Fibroblast of skin of left quadriceps (primary cell): ENCODE measurements at regions not wholly inside any gene's neighbourhood (a gene's known extent, or its start where the extent isn't known, plus 50 kb on each side); places are given as distances from the start of the nearest gene placed in this dataset.
"Not testable (repeated sequence)": the region's sequence is repeated elsewhere in the genome, so short reads cannot be mapped to it uniquely, and the experiment has no call there.

ENCODE experiments used
- DNase-seq, 2 experiments: peaks; one replicate each; pipeline ENCODE4 v3.0.0-alpha.2; 2013; ENCODE audit warnings: low read depth in 2 of 2

GRCh38 chr12:131340616-131341210 is 370.2 kb upstream of the SFSWAP start:
- no peak for DNase-seq

- DNase-seq, result not testable (repeated sequence)
These were observed 369.3 kb upstream of the SFSWAP start for GRCh38 chr12:131341608-131342007.

GRCh38 chr12:131343436-131343835 is 367.5 kb upstream of the SFSWAP start:
- DNase-seq, result not testable (repeated sequence)

GRCh38 chr12:131344715-131345520 is 366.0 kb upstream of the SFSWAP start:
- DNase-seq, result not testable (repeated sequence)

- DNase-seq, result no peak
These were observed 365.1 kb upstream of the SFSWAP start for GRCh38 chr12:131345521-131346436.

DNA sequence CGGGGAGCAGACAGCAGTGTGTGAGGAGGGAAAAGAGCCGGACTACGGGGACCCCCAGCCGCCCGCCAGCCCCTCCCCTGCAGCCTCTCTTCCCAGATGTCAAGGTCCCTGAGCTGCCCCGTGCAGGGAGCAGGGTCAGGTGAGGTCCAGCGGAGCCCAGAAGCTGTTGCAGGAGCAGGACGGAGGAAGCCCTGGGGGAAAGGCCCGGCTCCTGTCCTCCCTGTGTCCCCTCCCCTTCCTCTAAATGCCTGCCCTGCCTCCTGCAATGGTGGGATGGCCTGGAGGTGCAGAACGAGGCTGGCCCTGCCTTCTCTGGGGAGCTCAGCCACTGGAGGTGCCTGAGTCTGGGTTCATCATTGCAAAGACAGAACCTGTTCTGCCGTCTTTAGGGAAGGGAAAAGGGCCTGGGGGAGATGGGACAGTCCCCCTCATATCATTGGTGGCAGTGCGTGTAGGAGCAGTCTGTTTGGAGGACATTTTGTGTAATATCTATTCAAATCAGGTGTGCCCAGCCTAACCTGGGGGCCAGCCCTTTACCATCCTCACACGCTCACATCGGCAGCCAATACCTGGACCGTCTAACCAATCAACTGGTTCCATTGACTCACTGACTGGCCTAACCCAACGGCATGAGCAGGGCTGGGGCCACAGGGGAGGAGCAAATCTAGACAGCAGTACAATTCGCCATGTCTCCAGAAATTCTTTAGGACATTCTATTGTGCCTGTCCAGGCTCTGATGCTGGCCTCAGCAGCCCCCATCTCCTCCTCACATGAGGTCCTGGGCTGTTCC is 364.1 kb upstream of the SFSWAP start:
- DNase-seq, result no peak

GRCh38 chr12:131347345-131347714 is 363.6 kb upstream of the SFSWAP start:
- DNase-seq, result no peak

GRCh38 chr12:131347732-131348131 is 363.2 kb upstream of the SFSWAP start:
- DNase-seq, result no peak

- DNase-seq, result no peak
These were observed 362.7 kb upstream of the SFSWAP start for GRCh38 chr12:131348231-131348630.

GRCh38 chr12:131348646-131349045 is 362.2 kb upstream of the SFSWAP start:
- no peak for DNase-seq

- DNase-seq, result no peak
These were observed 361.3 kb upstream of the SFSWAP start for GRCh38 chr12:131349397-131350127.

DNA sequence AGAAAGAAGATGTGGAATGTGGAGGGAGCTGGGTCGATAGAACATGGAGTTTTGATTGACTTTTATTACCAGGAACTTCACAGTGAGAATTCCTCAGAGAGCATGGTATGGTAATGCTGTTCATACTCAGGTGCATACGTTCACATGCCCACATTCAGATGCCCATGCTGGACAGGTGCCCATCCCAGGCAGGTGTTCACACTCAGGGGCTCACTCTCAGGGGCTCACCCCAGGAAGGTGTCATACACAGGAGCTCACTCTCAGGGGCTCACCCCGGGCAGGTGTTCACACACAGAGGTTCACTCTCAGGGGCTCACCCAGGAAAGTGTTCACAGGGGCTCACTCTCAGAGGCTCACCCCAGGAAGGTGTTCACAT is 360.0 kb upstream of the SFSWAP start:
- no peak for DNase-seq

GRCh38 chr12:131351319-131352028 is 359.4 kb upstream of the SFSWAP start:
- DNase-seq, result no peak

DNA sequence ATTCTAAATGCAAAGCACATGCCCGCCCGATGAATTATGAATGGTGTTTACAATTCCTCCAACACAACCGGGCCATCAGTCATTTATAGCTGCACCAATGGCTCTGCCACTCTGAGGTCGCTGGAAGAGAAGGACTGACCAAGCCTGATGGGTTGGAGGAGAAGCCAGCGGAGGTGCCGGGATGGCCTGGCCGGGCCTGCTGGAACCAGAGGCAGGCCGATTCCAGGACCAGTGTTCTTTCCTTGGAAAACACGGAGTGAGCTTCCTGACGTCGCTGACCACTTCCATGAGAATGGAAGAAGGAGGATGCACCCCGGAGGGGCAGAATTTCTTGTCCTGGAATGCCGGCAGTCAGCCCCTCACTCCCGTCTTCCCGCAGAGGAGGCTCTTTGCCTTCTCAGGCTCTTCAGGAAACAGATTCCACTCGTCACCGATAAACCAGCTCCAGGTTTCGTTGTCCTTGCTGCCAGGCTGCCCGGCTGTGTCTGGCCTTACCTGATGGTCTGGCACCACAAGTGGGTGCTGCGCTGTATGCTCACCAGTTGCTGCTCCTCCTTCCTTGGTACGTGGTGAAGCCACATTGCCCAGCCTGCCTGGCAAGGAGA is 358.5 kb upstream of the SFSWAP start:
- no peak for DNase-seq

DNA sequence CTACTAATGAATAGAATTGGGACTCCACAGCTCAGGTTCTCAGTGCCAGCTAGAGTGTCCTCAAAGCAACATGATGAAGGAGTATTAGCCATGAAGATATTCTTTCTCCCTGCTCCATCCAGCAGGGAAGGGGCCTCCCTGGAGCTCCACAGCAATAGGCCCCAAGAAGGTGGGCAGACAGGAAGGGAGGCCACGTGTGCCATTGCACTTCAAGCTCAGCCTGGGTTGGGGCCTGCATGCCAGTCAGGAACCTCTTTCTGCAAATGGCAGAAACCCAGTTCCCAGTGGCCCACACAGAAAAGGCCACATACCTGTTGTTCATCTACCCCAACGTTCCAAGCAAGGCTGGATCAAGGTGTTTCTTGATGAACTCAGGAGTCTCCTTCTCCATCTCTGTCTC is 357.5 kb upstream of the SFSWAP start:
- no peak for DNase-seq

GRCh38 chr12:131353826-131354225 is 357.1 kb upstream of the SFSWAP start:
- DNase-seq, result no peak

DNA sequence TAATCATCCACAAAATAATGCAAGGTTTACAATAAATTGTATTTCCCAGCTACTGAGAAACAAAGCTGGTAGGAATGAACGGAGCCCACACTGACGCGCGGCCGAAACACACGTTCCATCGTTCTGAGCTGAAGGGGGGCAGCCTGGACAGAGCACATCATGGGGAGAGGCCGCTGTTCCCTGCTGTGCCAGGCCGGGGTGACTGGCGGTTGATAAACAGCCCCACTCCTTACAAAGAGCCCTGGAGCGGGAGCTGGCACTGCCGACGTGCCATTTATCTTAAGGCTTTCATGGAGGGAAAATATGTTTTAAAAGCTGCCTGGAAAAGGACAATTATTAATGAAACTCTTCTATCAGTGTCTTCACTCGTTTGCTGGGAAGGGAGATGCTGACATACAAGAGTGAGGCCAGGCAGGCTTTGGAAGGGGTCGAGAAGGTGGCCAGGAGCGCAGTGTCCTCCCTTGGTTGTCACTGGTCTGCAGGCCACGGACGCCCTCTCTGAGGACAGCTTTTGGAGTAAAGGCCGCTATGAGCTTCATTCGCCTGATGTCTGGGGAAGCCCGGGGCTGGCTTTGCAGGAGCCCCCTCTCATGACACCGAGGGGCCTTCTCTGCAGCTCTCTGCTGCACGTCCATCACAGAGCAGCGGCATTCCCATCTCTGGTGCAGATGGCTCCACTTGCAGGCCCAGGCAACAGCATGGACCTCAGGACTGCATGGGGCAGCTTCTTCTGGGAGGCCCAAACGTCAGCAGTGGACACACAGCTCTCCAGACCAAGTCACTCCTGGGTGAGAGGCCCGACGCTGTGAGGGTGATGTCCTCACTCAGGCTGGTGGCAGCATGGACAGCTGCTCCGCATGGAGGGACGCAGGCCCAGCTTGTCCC is 355.3 kb upstream of the SFSWAP start:
- DNase-seq, result no peak

GRCh38 chr12:131356485-131357184 is 354.3 kb upstream of the SFSWAP start:
- no peak for DNase-seq
